ENCODE measurements at regions not wholly inside any gene's neighbourhood (a gene's known extent, or its start where the extent isn't known, plus 50 kb on each side); places are given as distances from the start of the nearest gene placed in this dataset.
"Not testable (repeated sequence)": the region's sequence is repeated elsewhere in the genome, so short reads cannot be mapped to it uniquely, and the experiment has no call there.

GRCh38 chr21:20283836-20284235 is 714.4 kb upstream of the NCAM2 start:
- no peak for DNase-seq

- no peak for DNase-seq
Measured at GRCh38 chr21:20292280-20292679, 705.9 kb upstream of the NCAM2 start.

- DNase-seq: not testable (repeated sequence)
Measured at GRCh38 chr21:20292854-20293253, 705.4 kb upstream of the NCAM2 start.

GRCh38 chr21:20301395-20301794 is 696.8 kb upstream of the NCAM2 start:
- DNase-seq: no peak

- DNase-seq: no peak
Measured at GRCh38 chr21:20302084-20302483, 696.1 kb upstream of the NCAM2 start.

- DNase-seq: no peak
Measured at GRCh38 chr21:20306836-20307235, 691.4 kb upstream of the NCAM2 start.

- DNase-seq: no peak
Measured at GRCh38 chr21:20308586-20309315, 689.5 kb upstream of the NCAM2 start.

- no peak for DNase-seq
Measured at GRCh38 chr21:20311234-20311787, 686.9 kb upstream of the NCAM2 start.

- no peak for DNase-seq
Measured at GRCh38 chr21:20313013-20313412, 685.2 kb upstream of the NCAM2 start.

GRCh38 chr21:20315042-20315441 is 683.2 kb upstream of the NCAM2 start:
- no peak for DNase-seq

GRCh38 chr21:20329636-20330035 is 668.6 kb upstream of the NCAM2 start:
- no peak for DNase-seq

- no peak for DNase-seq
Measured at GRCh38 chr21:20330652-20331051, 667.6 kb upstream of the NCAM2 start.

GRCh38 chr21:20334585-20334984 is 663.6 kb upstream of the NCAM2 start:
- no peak for DNase-seq

GRCh38 chr21:20341431-20341830 is 656.8 kb upstream of the NCAM2 start:
- no peak for DNase-seq

GRCh38 chr21:20343186-20343585 is 655.0 kb upstream of the NCAM2 start:
- DNase-seq: no peak

GRCh38 chr21:20351138-20351537 is 647.1 kb upstream of the NCAM2 start:
- no peak for DNase-seq

- no peak for DNase-seq
Measured at GRCh38 chr21:20353351-20353750, 644.9 kb upstream of the NCAM2 start.

- DNase-seq: no peak
Measured at GRCh38 chr21:20373031-20373430, 625.2 kb upstream of the NCAM2 start.

GRCh38 chr21:20377250-20377649 is 621.0 kb upstream of the NCAM2 start:
- no peak for DNase-seq

- no peak for DNase-seq
Measured at GRCh38 chr21:20388400-20388799, 609.8 kb upstream of the NCAM2 start.

GRCh38 chr21:20396798-20397197 is 601.4 kb upstream of the NCAM2 start:
- no peak for DNase-seq

- DNase-seq: no peak
Measured at GRCh38 chr21:20404915-20405314, 593.3 kb upstream of the NCAM2 start.

- DNase-seq: no peak
Measured at GRCh38 chr21:20418353-20418752, 579.9 kb upstream of the NCAM2 start.

GRCh38 chr21:20419772-20420171 is 578.4 kb upstream of the NCAM2 start:
- no peak for DNase-seq

- DNase-seq: no peak
Measured at GRCh38 chr21:20424943-20425342, 573.3 kb upstream of the NCAM2 start.

Data from occipital lobe (tissue), 1 donor.